ENCODE measurements at regions not wholly inside any gene's neighbourhood (a gene's known extent, or its start where the extent isn't known, plus 50 kb on each side); places are given as distances from the start of the nearest gene placed in this dataset.

- no peak for DNase-seq
- POLR2A ChIA-PET = no interaction called here
- no peak for ATAC-seq (ENCODE audit: low read depth)
- peaks cover 8% of the 10 kb centered on the region for H3K27me3 Mint-ChIP-seq
- no peak overlapping the region for H3K4me3 Mint-ChIP-seq
- no peaks in the 10 kb centered on the region for H3K9me3 Mint-ChIP-seq
- H3K36me3 Mint-ChIP-seq = no peaks in the 10 kb centered on the region
- H3K4me1 Mint-ChIP-seq = no peaks in the 10 kb centered on the region
- no peak overlapping the region for H3K27ac Mint-ChIP-seq
Observed at GRCh38 chr2:236698016-236698627, 128.5 kb downstream of the ACKR3 start.

- POLR2A ChIA-PET = no interaction called here
- no peak for ATAC-seq (ENCODE audit: low read depth)
- Mint-ChIP-seq H3K27me3 (peaks cover 3% of the 10 kb centered on the region), H3K9me3 (no peaks in the 10 kb centered on the region), H3K4me1 (no peaks in the 10 kb centered on the region), H3K4me3 (no peak overlapping the region), H3K27ac (no peak overlapping the region), H3K36me3 (no peaks in the 10 kb centered on the region)
- no peak for DNase-seq
Observed at GRCh38 chr2:236700703-236701102, 131.1 kb downstream of the ACKR3 start.

- Mint-ChIP-seq H3K27me3 (no peaks in the 10 kb centered on the region), H3K4me3 (no peak overlapping the region), H3K9me3 (peaks cover 5% of the 10 kb centered on the region), H3K36me3 (no peaks in the 10 kb centered on the region), H3K4me1 (no peaks in the 10 kb centered on the region), H3K27ac (no peak overlapping the region)
- ATAC-seq (ENCODE audit: low read depth) (no peak), DNase-seq (no peak)
- POLR2A ChIA-PET = no interaction called here
Observed at GRCh38 chr2:236702657-236703372, 133.2 kb downstream of the ACKR3 start.

- peaks cover 5% of the 10 kb centered on the region for H3K9me3 Mint-ChIP-seq
- no peak overlapping the region for H3K4me3 Mint-ChIP-seq
- DNase-seq = no peak
- POLR2A ChIA-PET = no interaction called here
- no peaks in the 10 kb centered on the region for H3K36me3 Mint-ChIP-seq
- H3K27me3 Mint-ChIP-seq = no peaks in the 10 kb centered on the region
- H3K4me1 Mint-ChIP-seq = no peaks in the 10 kb centered on the region
- ATAC-seq (ENCODE audit: low read depth) = no peak
- H3K27ac Mint-ChIP-seq = no peak overlapping the region
Observed at GRCh38 chr2:236703373-236703709, 133.7 kb downstream of the ACKR3 start.

GRCh38 chr2:236703906-236704305, 134.3 kb downstream of the ACKR3 start:
- POLR2A ChIA-PET = no interaction called here
- H3K4me1 Mint-ChIP-seq = no peaks in the 10 kb centered on the region
- no peak overlapping the region for H3K27ac Mint-ChIP-seq
- no peak overlapping the region for H3K4me3 Mint-ChIP-seq
- H3K9me3 Mint-ChIP-seq = peaks cover 5% of the 10 kb centered on the region
- ATAC-seq (ENCODE audit: low read depth) = no peak
- no peak for DNase-seq
- no peaks in the 10 kb centered on the region for H3K36me3 Mint-ChIP-seq
- H3K27me3 Mint-ChIP-seq = no peaks in the 10 kb centered on the region

GRCh38 chr2:236704887-236705286, 135.3 kb downstream of the ACKR3 start:
- H3K9me3 Mint-ChIP-seq = peaks cover 5% of the 10 kb centered on the region
- ATAC-seq (ENCODE audit: low read depth) (no peak), DNase-seq (no peak)
- H3K27ac Mint-ChIP-seq = no peak overlapping the region
- no peaks in the 10 kb centered on the region for H3K4me1 Mint-ChIP-seq
- POLR2A ChIA-PET = no interaction called here
- no peaks in the 10 kb centered on the region for H3K27me3 Mint-ChIP-seq
- no peaks in the 10 kb centered on the region for H3K36me3 Mint-ChIP-seq
- no peak overlapping the region for H3K4me3 Mint-ChIP-seq

- peaks cover 5% of the 10 kb centered on the region for H3K9me3 Mint-ChIP-seq
- DNase-seq = no peak
- POLR2A ChIA-PET = no interaction called here
- no peak overlapping the region for H3K27ac Mint-ChIP-seq
- no peaks in the 10 kb centered on the region for H3K4me1 Mint-ChIP-seq
- H3K36me3 Mint-ChIP-seq = no peaks in the 10 kb centered on the region
- no peak for ATAC-seq (ENCODE audit: low read depth)
- no peak overlapping the region for H3K4me3 Mint-ChIP-seq
- no peaks in the 10 kb centered on the region for H3K27me3 Mint-ChIP-seq
Observed at GRCh38 chr2:236705295-236706105, 135.9 kb downstream of the ACKR3 start.

GRCh38 chr2:236706288-236706687, 136.7 kb downstream of the ACKR3 start:
- Mint-ChIP-seq H3K9me3 (peaks cover 5% of the 10 kb centered on the region), H3K4me3 (no peak overlapping the region), H3K27ac (no peak overlapping the region), H3K27me3 (no peaks in the 10 kb centered on the region), H3K4me1 (no peaks in the 10 kb centered on the region), H3K36me3 (no peaks in the 10 kb centered on the region)
- POLR2A ChIA-PET = no interaction called here
- DNase-seq (no peak), ATAC-seq (ENCODE audit: low read depth) (no peak)

GRCh38 chr2:236706803-236707202, 137.2 kb downstream of the ACKR3 start:
- Mint-ChIP-seq H3K27ac (no peak overlapping the region), H3K36me3 (no peaks in the 10 kb centered on the region), H3K4me1 (no peaks in the 10 kb centered on the region), H3K9me3 (peaks cover 5% of the 10 kb centered on the region), H3K4me3 (no peak overlapping the region), H3K27me3 (no peaks in the 10 kb centered on the region)
- POLR2A ChIA-PET = no interaction called here
- ATAC-seq (ENCODE audit: low read depth) (no peak), DNase-seq (no peak)

- POLR2A ChIA-PET = no interaction called here
- no peaks in the 10 kb centered on the region for H3K4me1 Mint-ChIP-seq
- H3K36me3 Mint-ChIP-seq = no peaks in the 10 kb centered on the region
- no peak for ATAC-seq (ENCODE audit: low read depth)
- H3K27me3 Mint-ChIP-seq = peaks cover 13% of the 10 kb centered on the region
- H3K9me3 Mint-ChIP-seq = peaks cover 5% of the 10 kb centered on the region
- no peak overlapping the region for H3K27ac Mint-ChIP-seq
- H3K4me3 Mint-ChIP-seq = no peak overlapping the region
- no peak for DNase-seq
Observed at GRCh38 chr2:236711440-236711839, 141.8 kb downstream of the ACKR3 start.

- H3K27me3 Mint-ChIP-seq = peaks cover 18% of the 10 kb centered on the region
- no peak overlapping the region for H3K27ac Mint-ChIP-seq
- H3K36me3 Mint-ChIP-seq = no peaks in the 10 kb centered on the region
- H3K4me3 Mint-ChIP-seq = no peak overlapping the region
- no peaks in the 10 kb centered on the region for H3K9me3 Mint-ChIP-seq
- POLR2A ChIA-PET = no interaction called here
- no peak for DNase-seq
- no peaks in the 10 kb centered on the region for H3K4me1 Mint-ChIP-seq
- ATAC-seq (ENCODE audit: low read depth) = no peak
Observed at GRCh38 chr2:236712304-236712703, 142.7 kb downstream of the ACKR3 start.

GRCh38 chr2:236712961-236713673, 143.5 kb downstream of the ACKR3 start:
- Mint-ChIP-seq H3K4me1 (no peaks in the 10 kb centered on the region), H3K4me3 (no peak overlapping the region), H3K27ac (no peak overlapping the region), H3K27me3 (peaks cover 20% of the 10 kb centered on the region), H3K36me3 (no peaks in the 10 kb centered on the region), H3K9me3 (no peaks in the 10 kb centered on the region)
- POLR2A ChIA-PET = no interaction called here
- no peak for DNase-seq
- ATAC-seq (ENCODE audit: low read depth) = no peak

- Mint-ChIP-seq H3K4me1 (no peaks in the 10 kb centered on the region), H3K4me3 (no peak overlapping the region), H3K36me3 (no peaks in the 10 kb centered on the region), H3K9me3 (no peaks in the 10 kb centered on the region), H3K27me3 (peaks cover 20% of the 10 kb centered on the region), H3K27ac (no peak overlapping the region)
- DNase-seq (no peak), ATAC-seq (ENCODE audit: low read depth) (no peak)
- POLR2A ChIA-PET = no interaction called here
Observed at GRCh38 chr2:236714080-236714479, 144.5 kb downstream of the ACKR3 start.
